ENCODE measurements at regions not wholly inside any gene's neighbourhood (a gene's known extent, or its start where the extent isn't known, plus 50 kb on each side); places are given as distances from the start of the nearest gene placed in this dataset.

GRCh38 chr13:74040200-74040599 is 94.0 kb downstream of the KLF12 start:
- DNase-seq, result peak in 1 of 2 experiments; percentile 5

- DNase-seq, result no peak
Measured at GRCh38 chr13:74039667-74040066, 94.5 kb downstream of the KLF12 start.

GRCh38 chr13:74039154-74039553 is 95.0 kb downstream of the KLF12 start:
- no peak for DNase-seq

- DNase-seq, result no peak
Measured at GRCh38 chr13:74037762-74038161, 96.4 kb downstream of the KLF12 start.

- DNase-seq, result no peak
Measured at GRCh38 chr13:74036373-74036772, 97.8 kb downstream of the KLF12 start.

- no peak for DNase-seq
Measured at GRCh38 chr13:74035896-74036295, 98.3 kb downstream of the KLF12 start.

GRCh38 chr13:74032325-74032724 is 101.9 kb downstream of the KLF12 start:
- no peak for DNase-seq

- DNase-seq, result no peak
Measured at GRCh38 chr13:74027161-74027779, 106.9 kb downstream of the KLF12 start.

- DNase-seq, result peak; percentile 40 to 69
Measured at GRCh38 chr13:74026753-74027152, 107.5 kb downstream of the KLF12 start.

- DNase-seq, result no peak
Measured at GRCh38 chr13:74025369-74025768, 108.8 kb downstream of the KLF12 start.

GRCh38 chr13:74024856-74025255 is 109.3 kb downstream of the KLF12 start:
- DNase-seq, result no peak

- DNase-seq, result no peak
Measured at GRCh38 chr13:74024314-74024713, 109.9 kb downstream of the KLF12 start.

- no peak for DNase-seq
Measured at GRCh38 chr13:74023484-74023883, 110.7 kb downstream of the KLF12 start.

GRCh38 chr13:74021505-74021904 is 112.7 kb downstream of the KLF12 start:
- DNase-seq, result no peak

- DNase-seq, result no peak
Measured at GRCh38 chr13:74018062-74018431, 116.2 kb downstream of the KLF12 start.

- DNase-seq, result no peak
Measured at GRCh38 chr13:74017301-74018061, 116.7 kb downstream of the KLF12 start.

- DNase-seq, result no peak
Measured at GRCh38 chr13:74015137-74015536, 119.1 kb downstream of the KLF12 start.

GRCh38 chr13:74009100-74009668 is 125.0 kb downstream of the KLF12 start:
- DNase-seq, result no peak

- no peak for DNase-seq
Measured at GRCh38 chr13:74006666-74007065, 127.5 kb downstream of the KLF12 start.

GRCh38 chr13:74005320-74006157 is 128.7 kb downstream of the KLF12 start:
- DNase-seq, result no peak

- DNase-seq, result no peak
Measured at GRCh38 chr13:74004109-74004508, 130.1 kb downstream of the KLF12 start.

- DNase-seq, result no peak
Measured at GRCh38 chr13:74003374-74003773, 130.8 kb downstream of the KLF12 start.

GRCh38 chr13:74000876-74001275 is 133.3 kb downstream of the KLF12 start:
- DNase-seq, result no peak
